Astrocyte of the spinal cord (primary cell): ENCODE measurements at regions not wholly inside any gene's neighbourhood (a gene's known extent, or its start where the extent isn't known, plus 50 kb on each side); places are given as distances from the start of the nearest gene placed in this dataset.

ENCODE experiments used
- DNase-seq: peaks from one replicate; pipeline ENCODE4 v3.0.0; 2011; ENCODE audit warnings: low read depth, low spot score
- H3K4me3 ChIP-seq: 2 replicates; pipeline ENCODE4 v1.5.1; 2011; ENCODE audit warnings: low read depth, mild to moderate bottlenecking, low read length, moderate library complexity
- in situ Hi-C: cut with HindIII; loops from 2 replicates; pipeline ENCODE4 v1.10.0; 2017; ENCODE audit warnings: low sequenced_read_pairs
- TF ChIP-seq, protein P1 (sequence below): IDR thresholded peaks from 2 replicates; pipeline ENCODE4 v1.5.1; 2012; ENCODE audit warnings: low read depth, mild to moderate bottlenecking, low read length, inconsistent platforms

DNA sequence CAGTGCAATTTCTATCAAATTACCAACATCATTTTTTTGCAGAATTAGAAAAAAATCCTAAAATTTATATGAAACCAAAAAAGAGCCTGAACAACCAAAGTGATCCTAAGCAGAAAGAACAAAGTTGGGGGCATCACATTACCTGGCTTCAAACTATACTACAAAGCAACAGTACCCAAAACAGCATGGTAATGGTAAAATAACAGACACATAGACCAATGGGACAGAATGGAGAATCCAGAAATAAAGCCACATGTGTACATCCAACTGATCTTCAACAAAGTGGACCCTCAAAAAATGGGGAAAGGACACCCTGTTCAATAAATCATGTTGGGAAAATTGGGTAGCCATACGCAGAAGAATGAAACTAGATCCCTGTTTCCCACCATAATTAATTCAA, 245.7 kb upstream of the CTAGE1 start:
- in situ Hi-C loops, result no loop called here
- TF ChIP-seq, protein P1, sequence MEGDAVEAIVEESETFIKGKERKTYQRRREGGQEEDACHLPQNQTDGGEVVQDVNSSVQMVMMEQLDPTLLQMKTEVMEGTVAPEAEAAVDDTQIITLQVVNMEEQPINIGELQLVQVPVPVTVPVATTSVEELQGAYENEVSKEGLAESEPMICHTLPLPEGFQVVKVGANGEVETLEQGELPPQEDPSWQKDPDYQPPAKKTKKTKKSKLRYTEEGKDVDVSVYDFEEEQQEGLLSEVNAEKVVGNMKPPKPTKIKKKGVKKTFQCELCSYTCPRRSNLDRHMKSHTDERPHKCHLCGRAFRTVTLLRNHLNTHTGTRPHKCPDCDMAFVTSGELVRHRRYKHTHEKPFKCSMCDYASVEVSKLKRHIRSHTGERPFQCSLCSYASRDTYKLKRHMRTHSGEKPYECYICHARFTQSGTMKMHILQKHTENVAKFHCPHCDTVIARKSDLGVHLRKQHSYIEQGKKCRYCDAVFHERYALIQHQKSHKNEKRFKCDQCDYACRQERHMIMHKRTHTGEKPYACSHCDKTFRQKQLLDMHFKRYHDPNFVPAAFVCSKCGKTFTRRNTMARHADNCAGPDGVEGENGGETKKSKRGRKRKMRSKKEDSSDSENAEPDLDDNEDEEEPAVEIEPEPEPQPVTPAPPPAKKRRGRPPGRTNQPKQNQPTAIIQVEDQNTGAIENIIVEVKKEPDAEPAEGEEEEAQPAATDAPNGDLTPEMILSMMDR, result no peak

DNA sequence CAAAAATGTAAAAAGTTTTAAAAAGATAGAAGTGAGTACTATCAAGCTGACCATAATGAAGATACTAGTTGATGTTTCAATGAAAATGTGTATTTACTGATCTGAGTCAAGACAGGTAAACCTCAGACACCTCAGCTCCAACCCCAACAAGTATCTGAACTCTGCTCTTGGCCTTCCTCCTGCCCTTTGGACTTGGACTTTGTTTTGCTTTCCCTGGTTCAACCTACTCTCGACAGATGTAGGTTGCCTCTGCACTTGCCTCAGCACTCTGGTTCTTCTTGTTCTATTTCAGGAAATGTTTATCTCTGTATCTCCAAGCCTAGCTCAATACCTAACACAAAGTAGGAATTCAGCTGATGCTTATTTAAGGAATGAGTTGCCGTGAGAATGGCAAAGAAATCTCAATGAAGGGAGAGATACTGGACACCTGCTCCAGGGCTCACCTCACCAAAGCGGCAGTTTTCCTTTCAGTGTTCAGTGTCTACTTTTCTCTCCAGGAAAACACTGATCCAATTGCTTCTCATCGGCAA, 248.8 kb upstream of the CTAGE1 start:
- in situ Hi-C loops, result no loop called here
- DNase-seq, result no peak
- TF ChIP-seq, protein P1, result no peak
- H3K4me3 ChIP-seq, result no peak overlapping the region

More for the DNA sequence above, 245.7 kb upstream of the CTAGE1 start:
- DNase-seq, result no peak
- H3K4me3 ChIP-seq, result no peak overlapping the region

DNA sequence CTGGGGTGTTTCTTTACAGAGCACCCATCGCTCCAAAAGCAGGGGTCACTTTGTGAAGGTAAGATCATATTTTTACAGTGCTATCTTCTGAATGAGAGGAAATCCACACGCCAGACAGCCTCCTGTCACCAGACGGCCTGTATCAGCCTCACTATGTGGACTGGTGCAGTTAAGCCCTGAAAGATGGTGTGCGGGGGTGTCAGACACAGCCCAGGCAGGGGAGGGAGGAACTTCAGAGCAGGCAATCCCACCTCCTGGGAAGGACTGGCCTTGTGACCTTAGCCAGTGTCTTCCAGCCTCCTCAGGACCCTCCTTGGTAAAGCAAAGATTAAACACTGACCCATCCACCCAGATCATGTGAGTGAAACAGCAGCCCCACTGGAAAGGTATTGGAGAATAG, 249.4 kb upstream of the CTAGE1 start:
- DNase-seq, result no peak
- TF ChIP-seq, protein P1, result no peak
- H3K4me3 ChIP-seq, result no peak overlapping the region
- in situ Hi-C loops, result no loop called here

DNA sequence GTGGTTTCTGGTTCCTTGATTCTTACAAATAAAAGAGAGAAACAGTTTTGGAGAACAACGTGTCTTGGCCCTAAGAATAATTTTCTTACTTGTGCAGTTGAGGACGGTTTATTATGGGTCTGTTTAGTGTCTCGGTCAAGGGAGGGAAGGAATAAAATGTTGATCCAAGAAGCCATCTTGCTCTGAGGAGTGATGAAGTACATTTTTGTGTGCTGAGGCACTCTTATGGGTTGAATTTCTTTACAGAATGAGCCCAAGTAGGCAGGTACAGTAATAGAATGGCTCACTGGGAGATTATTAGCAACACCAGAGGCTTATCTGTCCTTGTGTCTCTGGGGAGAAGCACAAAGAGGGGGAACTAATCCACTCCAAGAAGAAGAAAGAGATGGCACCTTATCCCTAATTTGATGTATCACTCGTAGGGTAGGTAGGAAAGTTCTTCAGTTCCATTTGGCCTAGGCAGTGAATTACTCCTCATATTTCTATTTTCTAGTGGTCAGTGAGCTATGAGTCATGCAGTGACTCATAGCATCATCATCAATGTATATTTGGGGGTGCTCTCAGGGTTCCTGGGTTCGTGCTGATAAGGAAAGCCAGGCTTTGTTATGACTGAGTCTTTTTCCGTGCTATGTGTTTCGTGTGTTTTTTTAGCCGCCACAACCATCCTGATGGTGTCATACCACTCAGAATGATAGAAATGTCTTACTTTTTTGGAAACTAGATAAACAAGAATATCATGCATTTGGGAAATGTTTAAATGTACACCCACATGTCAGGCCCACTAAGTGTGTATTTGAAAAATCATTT, 250.1 kb upstream of the CTAGE1 start:
- peak; percentile 97 for DNase-seq
- in situ Hi-C loops, result no loop called here
- no peak overlapping the region for H3K4me3 ChIP-seq
- TF ChIP-seq, protein P1, result no peak

DNA sequence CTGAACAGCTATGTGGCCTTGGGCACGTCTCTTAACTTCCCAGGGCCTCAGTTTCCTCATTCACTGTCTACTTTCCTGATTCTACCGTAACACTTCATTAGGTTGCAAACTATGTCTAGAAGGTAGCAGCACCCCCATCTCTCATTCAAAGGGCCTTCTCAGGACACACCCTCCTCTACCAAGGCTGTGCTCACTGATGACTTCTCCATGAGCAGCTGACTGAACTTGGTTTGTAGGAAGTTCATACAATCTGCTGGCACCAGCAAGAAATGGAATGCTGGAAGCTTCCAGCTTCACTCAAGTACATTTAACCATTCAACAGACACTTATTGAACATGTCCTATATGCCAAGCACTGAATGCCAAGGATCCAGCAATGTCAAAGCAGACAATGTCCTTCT, 250.8 kb upstream of the CTAGE1 start:
- no peak for DNase-seq
- in situ Hi-C loops, result no loop called here
- TF ChIP-seq, protein P1, result no peak
- no peak overlapping the region for H3K4me3 ChIP-seq

DNA sequence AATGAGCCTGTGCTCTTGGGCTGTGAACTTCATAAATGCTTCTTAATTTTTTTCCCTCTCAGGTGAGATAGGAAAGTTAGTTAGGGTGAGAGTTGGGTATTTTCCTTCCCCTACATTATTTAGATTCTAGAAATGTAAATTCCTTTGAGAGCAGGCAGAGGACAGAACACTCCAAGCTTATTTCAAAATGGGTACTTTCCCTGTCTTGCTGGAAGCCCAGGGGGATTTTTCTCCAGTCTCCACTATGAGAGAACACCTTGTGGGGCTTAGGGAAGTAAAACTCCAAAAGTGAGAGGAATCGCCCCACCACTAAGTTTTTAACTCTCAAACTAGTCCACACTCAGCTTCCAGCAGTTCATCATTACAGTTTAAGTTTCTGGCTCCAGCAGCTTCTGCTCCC, 253.2 kb upstream of the CTAGE1 start:
- in situ Hi-C loops, result no loop called here
- TF ChIP-seq, protein P1, result no peak
- H3K4me3 ChIP-seq, result no peak overlapping the region
- no peak for DNase-seq
